Thymus (tissue), 11 donors: ENCODE measurements at regions not wholly inside any gene's neighbourhood (a gene's known extent, or its start where the extent isn't known, plus 50 kb on each side); places are given as distances from the start of the nearest gene placed in this dataset.
A peak's percentile ranks its signal among the peaks of the same experiment; 100 is the strongest.

Experiments
- DNase-seq, 9 donors: peaks; one replicate each; pipeline ENCODE4 v3.0.0-alpha.2; 2013; ENCODE audit warnings: low spot score in 9 of 9, low read depth in 6 of 9, missing footprints in 1 of 9
- H3K27ac ChIP-seq, 2 donors: one replicate each; pipeline ENCODE4 v1.5.1; 2013; ENCODE audit warnings: control low read depth in 1 of 2, low read depth in 1 of 2, low read length in 1 of 2, mild to moderate bottlenecking in 1 of 2, moderate library complexity in 1 of 2
- H3K27me3 ChIP-seq, 2 donors: one replicate each; pipeline ENCODE4 v1.5.1; 2013; ENCODE audit warnings: low read length in 1 of 2; ENCODE audit not compliant: control insufficient read depth in 2 of 2, insufficient read depth in 1 of 2
- H3K36me3 ChIP-seq, 2 donors: one replicate each; pipeline ENCODE4 v1.5.1; 2013; ENCODE audit warnings: low read length in 1 of 2, mild to moderate bottlenecking in 1 of 2, moderate library complexity in 1 of 2; ENCODE audit not compliant: control insufficient read depth in 2 of 2, insufficient read depth in 2 of 2
- H3K4me1 ChIP-seq, 2 donors: one replicate each; pipeline ENCODE4 v1.5.1; 2013; ENCODE audit warnings: low read length in 2 of 2; ENCODE audit not compliant: control insufficient read depth in 2 of 2, insufficient read depth in 2 of 2
- H3K4me3 ChIP-seq, 2 donors: one replicate each; pipeline ENCODE4 v1.5.1; 2013; ENCODE audit warnings: low read length in 2 of 2, control low read depth in 1 of 2, mild to moderate bottlenecking in 1 of 2
- H3K9me3 ChIP-seq, 2 donors: one replicate each; pipeline ENCODE4 v1.5.1; 2013; ENCODE audit warnings: low read length in 1 of 2, mild to moderate bottlenecking in 1 of 2; ENCODE audit not compliant: control insufficient read depth in 2 of 2, insufficient read depth in 1 of 2
- WGBS: extraction: QIAGEN DNeasy Blood & Tissue Kit; methylation state at CpG from one replicate; pipeline ENCODE4 v1.1.7; 2013; 5-methylcytosine and 5-hydroxymethylcytosine counted together
- donor health status: healthy.

DNA sequence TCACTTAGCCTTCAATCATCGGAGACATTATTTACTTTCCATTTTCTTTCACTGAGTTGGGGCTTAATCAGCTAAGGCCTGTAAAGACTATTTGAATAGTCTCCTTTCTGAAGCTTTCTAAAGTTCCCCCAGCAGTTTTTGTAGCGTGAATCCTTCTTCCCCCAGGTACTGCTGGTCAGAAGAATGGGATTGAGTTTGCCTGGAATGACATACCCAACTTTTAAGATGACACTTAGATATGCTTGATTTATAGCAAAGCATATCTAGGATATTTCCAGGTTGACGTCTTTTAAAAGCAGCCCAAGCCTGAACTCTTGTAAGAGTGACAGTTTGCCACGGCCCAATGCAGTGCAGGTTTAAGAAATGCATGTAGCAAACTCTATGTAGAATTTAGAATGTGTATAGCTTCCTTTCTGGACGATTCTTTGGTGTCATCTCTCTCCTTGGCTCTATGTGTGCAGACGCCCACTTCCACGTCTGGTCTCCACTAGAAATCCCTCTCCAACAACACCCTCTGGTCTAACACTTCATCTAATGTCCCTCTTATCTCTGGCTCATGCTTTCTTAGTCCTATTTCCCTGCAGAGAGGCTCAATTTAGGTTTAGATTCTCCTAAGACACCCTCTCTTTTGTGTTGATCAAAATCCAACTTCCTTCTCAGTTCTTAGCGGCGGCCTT lies 175.0 kb upstream of the CYRIA start:
- no peak for DNase-seq
- no peaks in the 10 kb centered on the region for H3K36me3 ChIP-seq
- no peaks in the 10 kb centered on the region for H3K4me1 ChIP-seq
- H3K4me3 ChIP-seq = no peak overlapping the region
- H3K9me3 ChIP-seq = no peaks in the 10 kb centered on the region
- no peak overlapping the region for H3K27ac ChIP-seq
- 87% methylated on average over 9 of the region's 9 CpGs for WGBS
- H3K27me3 ChIP-seq = no peaks in the 10 kb centered on the region

- Histone ChIP-seq H3K27ac (no peak overlapping the region), H3K9me3 (no peaks in the 10 kb centered on the region), H3K4me3 (no peak overlapping the region), H3K36me3 (no peaks in the 10 kb centered on the region), H3K4me1 (no peaks in the 10 kb centered on the region), H3K27me3 (no peaks in the 10 kb centered on the region)
- DNase-seq = peak in 1 of 9 donors; percentile 2
Observed at GRCh38 chr2:16832910-16833309, 167.3 kb upstream of the CYRIA start.

GRCh38 chr2:16828828-16829160 lies 163.2 kb upstream of the CYRIA start:
- H3K36me3 ChIP-seq = no peaks in the 10 kb centered on the region

GRCh38 chr2:16828044-16828827 lies 162.6 kb upstream of the CYRIA start:
- Histone ChIP-seq H3K27ac (peak overlapping the region in 1 of 2 donors; percentile 50), H3K4me1 (no peaks in the 10 kb centered on the region), H3K27me3 (no peaks in the 10 kb centered on the region), H3K36me3 (no peaks in the 10 kb centered on the region), H3K9me3 (no peaks in the 10 kb centered on the region), H3K4me3 (no peak overlapping the region)
- WGBS = 83% methylated on average over 7 of the region's 7 CpGs
- DNase-seq = no peak

More at GRCh38 chr2:16828828-16829160, 163.2 kb upstream of the CYRIA start:
- H3K4me1 ChIP-seq = no peaks in the 10 kb centered on the region
- H3K9me3 ChIP-seq = no peaks in the 10 kb centered on the region
- peak in 3 of 9 donors; percentile 1 to 9 (median 3) for DNase-seq
- no peak overlapping the region for H3K4me3 ChIP-seq
- H3K27me3 ChIP-seq = no peaks in the 10 kb centered on the region
- peak overlapping the region in 1 of 2 donors; percentile 44 for H3K27ac ChIP-seq
- WGBS = 74% methylated on average over 3 of the region's 3 CpGs

GRCh38 chr2:16824472-16824871 lies 158.8 kb upstream of the CYRIA start:
- WGBS = 89% methylated on average over 1 of the region's 1 CpG
- Histone ChIP-seq H3K27ac (no peak overlapping the region), H3K4me3 (no peak overlapping the region), H3K27me3 (no peaks in the 10 kb centered on the region), H3K36me3 (no peaks in the 10 kb centered on the region), H3K4me1 (no peaks in the 10 kb centered on the region), H3K9me3 (no peaks in the 10 kb centered on the region)
- no peak for DNase-seq

GRCh38 chr2:16821692-16822091 lies 156.1 kb upstream of the CYRIA start:
- no peak overlapping the region for H3K27ac ChIP-seq
- no peaks in the 10 kb centered on the region for H3K36me3 ChIP-seq
- H3K4me1 ChIP-seq = no peaks in the 10 kb centered on the region
- 91% methylated on average over 2 of the region's 2 CpGs for WGBS
- DNase-seq = no peak
- H3K27me3 ChIP-seq = no peaks in the 10 kb centered on the region
- no peaks in the 10 kb centered on the region for H3K9me3 ChIP-seq
- H3K4me3 ChIP-seq = no peak overlapping the region

GRCh38 chr2:16818203-16818556 lies 152.5 kb upstream of the CYRIA start:
- Histone ChIP-seq H3K27me3 (no peaks in the 10 kb centered on the region), H3K27ac (no peak overlapping the region), H3K36me3 (no peaks in the 10 kb centered on the region), H3K4me1 (no peaks in the 10 kb centered on the region), H3K9me3 (no peaks in the 10 kb centered on the region), H3K4me3 (no peak overlapping the region)
- 86% methylated on average over 5 of the region's 5 CpGs for WGBS
- no peak for DNase-seq

DNA sequence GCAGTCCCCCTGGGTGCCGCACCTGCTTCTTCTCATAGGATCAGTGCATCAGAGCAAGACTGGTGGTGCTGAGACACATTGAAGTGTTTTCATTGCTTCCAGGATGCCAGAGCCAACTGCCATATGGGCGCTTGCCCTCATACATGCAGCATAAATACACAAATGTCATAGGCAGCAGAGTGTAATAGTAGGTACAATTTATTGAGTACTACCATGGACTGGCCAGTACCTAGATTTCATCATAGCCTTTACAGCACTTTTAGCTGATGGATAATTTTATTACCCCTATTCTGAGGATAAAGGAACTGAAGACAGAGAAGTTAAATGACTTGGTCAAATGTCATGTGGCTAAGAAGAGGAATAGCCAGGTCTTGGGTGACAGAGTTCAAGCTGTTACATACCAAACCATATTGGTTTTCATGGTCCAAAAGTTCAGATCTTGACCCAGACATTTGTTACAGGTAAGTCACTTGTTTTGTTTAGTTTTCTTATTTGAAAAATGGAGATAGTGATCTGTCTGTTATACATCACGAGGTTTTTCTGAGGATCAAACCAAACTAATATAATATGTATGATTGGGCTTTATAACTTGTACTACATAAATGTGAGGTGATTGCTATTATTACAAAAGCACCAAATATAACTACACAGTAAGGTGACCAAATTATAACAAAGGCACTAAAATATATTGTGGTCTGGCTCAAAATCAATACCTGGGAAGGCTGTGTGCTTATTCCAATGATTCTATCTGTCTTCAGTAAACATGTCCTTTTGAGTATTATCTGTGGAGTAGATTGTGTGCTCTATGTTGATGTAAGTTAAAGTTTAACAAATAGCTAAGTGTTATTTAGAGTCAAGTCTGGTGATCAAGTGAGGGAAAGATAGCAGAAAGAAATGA lies 151.9 kb upstream of the CYRIA start:
- Histone ChIP-seq H3K27ac (no peak overlapping the region), H3K27me3 (no peaks in the 10 kb centered on the region), H3K36me3 (no peaks in the 10 kb centered on the region), H3K4me3 (no peak overlapping the region), H3K4me1 (no peaks in the 10 kb centered on the region), H3K9me3 (no peaks in the 10 kb centered on the region)
- no peak for DNase-seq
- WGBS = 71% methylated on average over 3 of the region's 3 CpGs

DNA sequence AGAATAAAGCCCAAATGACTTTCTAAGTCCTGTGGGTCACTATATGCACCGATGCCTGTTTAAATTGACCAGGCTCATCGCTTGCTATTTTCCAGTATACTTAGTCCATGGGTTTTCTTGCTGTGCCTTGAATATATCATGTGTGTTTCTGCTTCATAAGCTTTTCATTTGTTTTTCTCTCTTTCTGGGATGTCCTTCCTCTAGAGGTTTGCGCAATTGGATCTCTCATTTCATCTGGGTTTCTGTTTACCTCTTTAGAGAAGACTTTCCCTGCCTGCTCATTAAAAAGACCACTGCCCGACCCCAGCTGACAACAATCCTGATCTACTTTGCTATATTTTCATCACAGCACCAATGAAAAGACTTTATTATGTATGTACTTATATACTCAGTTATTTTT lies 150.9 kb upstream of the CYRIA start:
- 96% methylated on average over 4 of the region's 4 CpGs for WGBS

More for the DNA sequence above, 150.9 kb upstream of the CYRIA start:
- Histone ChIP-seq H3K27me3 (no peaks in the 10 kb centered on the region), H3K9me3 (no peaks in the 10 kb centered on the region), H3K36me3 (no peaks in the 10 kb centered on the region), H3K27ac (no peak overlapping the region), H3K4me1 (no peaks in the 10 kb centered on the region), H3K4me3 (no peak overlapping the region)
- no peak for DNase-seq
